Tibial nerve (tissue), 4 donors: ENCODE measurements at regions not wholly inside any gene's neighbourhood (a gene's known extent, or its start where the extent isn't known, plus 50 kb on each side); places are given as distances from the start of the nearest gene placed in this dataset.

Experiments
- DNase-seq, 2 donors: peaks; one replicate each; pipeline ENCODE4 v3.0.0-alpha.2; 2019; ENCODE audit warnings: low spot score in 2 of 2
- H3K27ac ChIP-seq, 4 donors: fragments of 200-600 bp; sonication (generic) in 3 of 4; one replicate each; pipeline ENCODE4 v1.5.1; 2017 to 2019; ENCODE audit warnings: mild to moderate bottlenecking in 1 of 4
- H3K27me3 ChIP-seq, 2 donors: fragments of 200-600 bp; sonication (generic) in 1 of 2; one replicate each; pipeline versions ENCODE4 v1.5.1 to v1.6.0; 2017 to 2019
- H3K36me3 ChIP-seq, 3 donors: fragments of 200-600 bp; sonication (generic); one replicate each; pipeline ENCODE4 v1.5.1; 2018 to 2019
- H3K4me1 ChIP-seq, 4 donors: fragments of 200-600 bp; sonication (generic) in 3 of 4; one replicate each; pipeline ENCODE4 v1.5.1; 2017 to 2019
- H3K4me3 ChIP-seq, 4 donors: fragments of 200-600 bp; sonication (generic) in 3 of 4; one replicate each; pipeline ENCODE4 v1.5.1; 2017 to 2019; ENCODE audit warnings: mild to moderate bottlenecking in 1 of 4, moderate library complexity in 1 of 4
- H3K9me3 ChIP-seq, 4 donors: fragments of 200-600 bp; sonication (generic) in 3 of 4; one replicate each; pipeline ENCODE4 v1.5.1; 2017 to 2019
- CTCF ChIP-seq, 5 experiments: fragments of 200-600 bp in 3 of 5; fragments of 450-650 bp in 2 of 5; sonication (generic) in 3 of 5; IDR thresholded peaks; one replicate each; pipeline ENCODE4 v1.5.1; 2016 to 2019; ENCODE audit warnings: antibody characterized with exemption in 5 of 5, mild to moderate bottlenecking in 3 of 5, moderate library complexity in 2 of 5
- EP300 ChIP-seq, 2 donors: sonication (generic); formaldehyde crosslinking; IDR thresholded peaks; one replicate each; pipeline ENCODE4 v1.6.1; 2017; ENCODE audit warnings: antibody characterized with exemption in 2 of 2, mild to moderate bottlenecking in 1 of 2
- POLR2A ChIP-seq, 2 donors: fragments of 450-650 bp; IDR thresholded peaks; one replicate each; pipeline ENCODE4 v1.6.1; 2017; ENCODE audit warnings: antibody characterized with exemption in 2 of 2, mild to moderate bottlenecking in 2 of 2, moderate library complexity in 2 of 2
- WGBS, 2 donors: methylation state at CpG; one replicate each; pipeline ENCODE4 v1.1.5; 2018; 5-methylcytosine and 5-hydroxymethylcytosine counted together

DNA sequence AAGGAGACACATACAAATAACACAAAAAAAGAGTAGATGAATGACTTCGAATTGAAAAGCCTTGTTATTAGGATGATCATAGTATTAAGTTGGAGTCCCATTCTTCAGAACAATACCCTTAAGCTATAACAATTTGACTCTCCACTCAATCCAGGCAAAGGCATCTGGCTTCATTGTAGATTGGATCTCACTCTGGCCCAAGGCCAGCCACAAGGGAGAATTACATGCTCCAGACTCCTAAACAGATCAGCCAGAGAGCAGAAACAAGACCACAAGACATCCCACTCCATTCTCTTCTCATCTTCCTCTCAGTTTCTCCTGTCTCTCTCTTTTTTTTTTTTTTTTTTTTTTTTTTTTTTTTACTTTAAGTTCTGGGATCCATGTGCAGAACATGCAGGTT lies 213.9 kb downstream of the DHX15 start:
- TF ChIP-seq EP300 (IDR thresholded peaks at IDR 0.05) (no peak), POLR2A (IDR thresholded peaks at IDR 0.05) (no peak), CTCF (IDR thresholded peaks at IDR 0.05) (no peak)
- Histone ChIP-seq H3K27ac (no peak overlapping the region), H3K4me1 (peaks cover 0 to 5% (median 0%) of the 10 kb centered on the region in 4 donors), H3K27me3 (no peaks in the 10 kb centered on the region), H3K9me3 (no peaks in the 10 kb centered on the region), H3K4me3 (no peak overlapping the region), H3K36me3 (no peaks in the 10 kb centered on the region)
- no peak for DNase-seq
- 87 to 88% methylated on average over 1 of the region's 1 CpG for whole genome bisulfite sequencing, 2 donors

GRCh38 chr4:24369507-24370029 lies 214.8 kb downstream of the DHX15 start:
- 67 to 75% methylated on average over 5 of the region's 5 CpGs for WGBS, 2 donors

DNA sequence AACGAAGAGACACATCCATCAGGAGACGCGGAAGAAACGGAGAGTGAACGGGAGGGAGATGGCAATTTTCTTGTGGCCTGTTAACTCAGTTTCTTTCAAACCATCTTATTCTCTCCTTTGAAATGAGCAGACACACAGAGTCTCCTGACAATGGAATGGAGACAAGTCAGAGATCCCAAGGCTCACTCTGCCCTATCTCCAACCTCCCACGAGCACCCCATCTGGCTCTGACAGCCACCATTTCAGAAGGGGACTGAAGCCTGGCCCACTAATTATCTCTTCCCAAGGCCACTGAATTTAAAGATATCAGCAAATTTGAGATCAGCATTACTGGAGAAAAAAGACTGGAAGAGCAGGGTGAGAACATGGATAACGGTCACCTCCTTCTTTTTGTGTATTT lies 215.6 kb downstream of the DHX15 start:
- H3K4me3 ChIP-seq: no peak overlapping the region
- DNase-seq: no peak
- H3K9me3 ChIP-seq: no peaks in the 10 kb centered on the region
- no peak overlapping the region for H3K27ac ChIP-seq
- H3K27me3 ChIP-seq: no peaks in the 10 kb centered on the region
- TF ChIP-seq POLR2A (IDR thresholded peaks at IDR 0.05) (no peak), CTCF (IDR thresholded peaks at IDR 0.05) (no peak), EP300 (IDR thresholded peaks at IDR 0.05) (no peak)
- H3K36me3 ChIP-seq: no peaks in the 10 kb centered on the region
- H3K4me1 ChIP-seq: peaks cover 0 to 5% (median 0%) of the 10 kb centered on the region in 4 donors
- WGBS, 2 donors: 92 to 93% methylated on average over 7 of the region's 7 CpGs

More at GRCh38 chr4:24369507-24370029, 214.8 kb downstream of the DHX15 start:
- H3K9me3 ChIP-seq: no peaks in the 10 kb centered on the region
- peaks cover 0 to 5% (median 0%) of the 10 kb centered on the region in 4 donors for H3K4me1 ChIP-seq
- DNase-seq: no peak
- H3K4me3 ChIP-seq: no peak overlapping the region
- no peak overlapping the region for H3K27ac ChIP-seq
- no peaks in the 10 kb centered on the region for H3K36me3 ChIP-seq
- TF ChIP-seq CTCF (IDR thresholded peaks at IDR 0.05) (no peak), EP300 (IDR thresholded peaks at IDR 0.05) (no peak)
- H3K27me3 ChIP-seq: no peaks in the 10 kb centered on the region

- Histone ChIP-seq H3K27me3 (no peaks in the 10 kb centered on the region), H3K4me1 (no peaks in the 10 kb centered on the region), H3K36me3 (no peaks in the 10 kb centered on the region), H3K4me3 (no peak overlapping the region), H3K9me3 (no peaks in the 10 kb centered on the region), H3K27ac (no peak overlapping the region)
- TF ChIP-seq POLR2A (IDR thresholded peaks at IDR 0.05) (no peak), EP300 (IDR thresholded peaks at IDR 0.05) (no peak)
- DNase-seq: no peak
- 89 to 100% methylated on average over 3 of the region's 3 CpGs for WGBS, 2 donors
Observed at GRCh38 chr4:24364852-24365251, 219.5 kb downstream of the DHX15 start.

DNA sequence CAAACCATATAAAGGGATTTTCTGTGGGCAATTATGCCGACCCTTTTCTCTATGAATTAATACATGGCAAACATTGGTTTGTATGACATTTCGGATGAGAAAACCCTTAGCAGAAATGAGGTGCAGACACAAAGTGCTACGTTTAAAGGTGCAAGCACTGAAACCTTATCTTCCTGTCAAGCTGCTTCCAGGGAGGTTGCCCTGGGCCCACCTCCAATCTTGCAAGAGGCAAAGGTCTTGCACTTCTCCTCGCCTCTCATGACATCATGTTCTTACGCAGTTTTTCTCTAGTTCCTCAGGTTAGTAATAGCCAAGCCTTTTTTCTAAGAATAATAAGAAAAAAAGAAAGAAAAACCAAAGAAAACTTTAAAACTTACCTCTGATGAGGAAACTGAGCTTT lies 220.1 kb downstream of the DHX15 start:
- Histone ChIP-seq H3K9me3 (no peaks in the 10 kb centered on the region), H3K36me3 (no peaks in the 10 kb centered on the region), H3K4me1 (no peaks in the 10 kb centered on the region), H3K27ac (no peak overlapping the region), H3K4me3 (no peak overlapping the region), H3K27me3 (no peaks in the 10 kb centered on the region)
- no peak for DNase-seq
- TF ChIP-seq POLR2A (IDR thresholded peaks at IDR 0.05): no peak
- no peak for TF ChIP-seq CTCF (IDR thresholded peaks at IDR 0.05)
- TF ChIP-seq EP300 (IDR thresholded peaks at IDR 0.05): no peak
- 79 to 92% methylated on average over 5 of the region's 5 CpGs for WGBS, 2 donors

DNA sequence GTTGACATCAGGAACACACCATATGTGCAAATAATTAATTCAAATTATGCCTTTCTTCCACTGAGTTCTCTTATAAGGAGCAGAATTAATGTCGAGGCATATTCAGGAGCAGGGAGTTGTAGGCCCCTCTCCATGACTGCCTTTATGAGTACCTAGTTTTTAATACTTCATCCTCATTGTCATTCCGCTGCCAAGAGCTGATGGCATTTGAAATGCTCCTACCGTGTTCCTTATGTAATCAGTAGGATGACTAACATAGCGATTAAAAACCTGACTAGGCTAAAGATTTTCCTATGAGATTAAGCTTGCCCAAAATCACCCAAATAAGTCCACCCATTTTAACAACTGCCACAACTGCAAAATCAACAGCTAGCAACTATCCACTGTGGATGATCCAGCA lies 220.6 kb downstream of the DHX15 start:
- no peaks in the 10 kb centered on the region for H3K36me3 ChIP-seq
- TF ChIP-seq CTCF (IDR thresholded peaks at IDR 0.05): no peak
- no peak for TF ChIP-seq EP300 (IDR thresholded peaks at IDR 0.05)
- TF ChIP-seq POLR2A (IDR thresholded peaks at IDR 0.05): no peak
- no peak overlapping the region for H3K27ac ChIP-seq
- H3K4me3 ChIP-seq: no peak overlapping the region
- WGBS, 2 donors: 90 to 92% methylated on average over 4 of the region's 4 CpGs
- H3K27me3 ChIP-seq: no peaks in the 10 kb centered on the region
- H3K9me3 ChIP-seq: no peaks in the 10 kb centered on the region
- no peak for DNase-seq
- H3K4me1 ChIP-seq: no peaks in the 10 kb centered on the region
